A673 (cell line): ENCODE measurements at regions not wholly inside any gene's neighbourhood (a gene's known extent, or its start where the extent isn't known, plus 50 kb on each side); places are given as distances from the start of the nearest gene placed in this dataset.

Source experiments
- EZH2 ChIP-seq: fragments of 200-600 bp; sonication (generic); IDR thresholded peaks from 2 replicates; pipeline ENCODE4 v1.6.1; 2017; ENCODE audit warnings: borderline replicate concordance, low read depth, mild to moderate bottlenecking, mixed read lengths, antibody characterized with exemption, low read length; ENCODE audit not compliant: poor library complexity, severe bottlenecking
- TF ChIP-seq, protein P1 (sequence below): fragments of 300-800, 200-600 bp; sonication (generic); conservative IDR thresholded peaks from 2 replicates; pipeline ENCODE4 v1.5.1; 2017; ENCODE audit warnings: low read depth, mild to moderate bottlenecking, antibody characterized with exemption, low read length, moderate library complexity, mixed read lengths

DNA sequence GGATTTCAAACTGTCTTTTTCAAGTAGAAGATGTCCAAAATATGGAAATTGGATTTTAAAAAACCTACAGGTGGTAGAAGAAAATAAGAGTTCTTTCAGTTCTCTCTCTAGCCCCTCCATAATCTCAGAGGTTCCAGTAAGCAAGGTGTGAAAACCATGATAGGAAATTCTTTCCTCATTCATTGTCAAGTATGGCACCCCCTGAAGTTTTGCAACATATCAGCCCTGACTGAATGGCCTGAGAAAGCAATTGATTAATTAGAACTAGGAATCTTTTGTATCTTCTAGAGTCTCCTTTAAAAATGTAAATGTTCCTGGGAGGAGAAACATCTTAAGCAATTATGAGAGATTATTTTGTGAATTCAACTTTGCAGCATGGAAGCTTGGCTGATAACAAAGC lies 198.7 kb upstream of the STXBP5 start:
- TF ChIP-seq, protein P1, sequence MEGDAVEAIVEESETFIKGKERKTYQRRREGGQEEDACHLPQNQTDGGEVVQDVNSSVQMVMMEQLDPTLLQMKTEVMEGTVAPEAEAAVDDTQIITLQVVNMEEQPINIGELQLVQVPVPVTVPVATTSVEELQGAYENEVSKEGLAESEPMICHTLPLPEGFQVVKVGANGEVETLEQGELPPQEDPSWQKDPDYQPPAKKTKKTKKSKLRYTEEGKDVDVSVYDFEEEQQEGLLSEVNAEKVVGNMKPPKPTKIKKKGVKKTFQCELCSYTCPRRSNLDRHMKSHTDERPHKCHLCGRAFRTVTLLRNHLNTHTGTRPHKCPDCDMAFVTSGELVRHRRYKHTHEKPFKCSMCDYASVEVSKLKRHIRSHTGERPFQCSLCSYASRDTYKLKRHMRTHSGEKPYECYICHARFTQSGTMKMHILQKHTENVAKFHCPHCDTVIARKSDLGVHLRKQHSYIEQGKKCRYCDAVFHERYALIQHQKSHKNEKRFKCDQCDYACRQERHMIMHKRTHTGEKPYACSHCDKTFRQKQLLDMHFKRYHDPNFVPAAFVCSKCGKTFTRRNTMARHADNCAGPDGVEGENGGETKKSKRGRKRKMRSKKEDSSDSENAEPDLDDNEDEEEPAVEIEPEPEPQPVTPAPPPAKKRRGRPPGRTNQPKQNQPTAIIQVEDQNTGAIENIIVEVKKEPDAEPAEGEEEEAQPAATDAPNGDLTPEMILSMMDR, result peak; percentile 44; the same call in 1 of the 2 replicates
- TF ChIP-seq EZH2, result no peak
